ENCODE measurements at regions not wholly inside any gene's neighbourhood (a gene's known extent, or its start where the extent isn't known, plus 50 kb on each side); places are given as distances from the start of the nearest gene placed in this dataset.
"Not testable (repeated sequence)": the region's sequence is repeated elsewhere in the genome, so short reads cannot be mapped to it uniquely, and the experiment has no call there.

DNA sequence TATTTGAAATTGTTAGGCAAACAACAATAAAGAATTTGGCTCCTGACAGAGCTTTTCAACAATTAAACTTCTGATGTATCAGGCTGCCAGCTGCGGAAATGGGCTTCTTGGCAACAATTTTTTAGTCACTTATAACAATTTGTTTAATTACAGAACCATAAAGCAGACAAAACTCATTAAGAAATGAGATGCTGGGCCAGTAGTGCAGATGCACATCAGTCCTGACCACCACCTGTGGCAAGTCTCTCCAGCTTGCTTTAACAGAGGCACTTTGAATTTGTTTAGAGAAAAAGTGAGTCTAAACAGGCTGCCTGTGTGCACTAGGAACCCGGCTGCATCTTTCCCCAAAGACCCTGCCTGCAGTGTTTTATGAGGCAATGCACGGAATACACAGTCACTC, 1124.4 kb downstream of the NXPH1 start:
- DNase-seq = no peak

DNA sequence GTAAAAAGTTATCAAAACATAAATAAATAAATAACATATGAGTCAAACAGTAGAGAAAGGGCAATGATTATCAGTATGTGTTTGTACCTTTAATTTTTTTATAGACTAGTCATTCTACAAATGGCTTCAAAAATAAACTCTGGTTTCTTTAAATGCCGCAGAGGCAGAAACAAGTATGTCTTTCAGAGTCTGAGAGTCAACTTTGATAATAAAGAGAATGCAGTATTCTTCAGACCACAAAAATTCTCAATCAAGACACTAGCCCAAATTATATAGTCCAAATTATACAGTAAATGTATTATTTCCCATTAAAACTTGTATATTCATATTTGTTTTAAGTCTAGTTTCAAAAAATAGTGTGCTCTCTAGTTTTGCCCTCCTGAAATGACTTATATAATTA, 1142.3 kb downstream of the NXPH1 start:
- no peak for DNase-seq

DNA sequence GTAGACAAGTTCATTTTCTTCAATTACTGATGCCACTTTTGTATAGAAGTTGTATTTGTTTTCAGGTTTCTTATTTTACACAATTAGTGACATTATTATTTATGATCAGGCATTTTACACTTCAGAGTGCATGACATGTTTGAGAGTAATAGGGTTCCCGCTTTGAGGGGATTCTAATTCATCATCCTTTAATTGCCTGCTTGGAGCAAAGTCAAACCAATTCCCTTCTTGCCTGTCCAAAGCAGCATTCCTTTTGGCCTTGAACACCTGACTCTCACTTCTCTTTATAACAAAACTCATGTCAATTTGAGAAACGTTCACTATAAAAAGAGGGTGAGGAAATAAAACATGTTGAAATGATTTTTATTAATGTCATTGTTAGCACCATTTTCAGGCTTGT, 1149.4 kb downstream of the NXPH1 start:
- DNase-seq = no peak

DNA sequence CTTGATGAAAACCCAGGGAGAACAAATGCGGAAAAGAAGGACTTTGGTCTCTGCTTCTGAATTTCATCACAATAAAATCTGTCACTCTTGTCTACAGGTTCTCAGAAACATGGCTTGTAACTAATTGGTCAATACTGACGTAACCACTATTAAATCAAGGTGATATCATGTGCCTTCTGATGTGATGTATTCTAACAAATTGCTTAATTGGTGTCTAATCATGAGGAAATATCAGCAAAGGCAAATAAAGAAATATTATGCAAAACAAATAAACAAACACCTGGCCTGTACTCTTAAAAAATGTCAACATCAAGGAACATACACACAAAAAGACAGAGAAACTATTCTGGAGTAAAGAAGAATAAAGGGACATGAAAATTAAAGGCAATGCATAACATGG, 1165.0 kb downstream of the NXPH1 start:
- DNase-seq = no peak

- no peak for DNase-seq
Measured at GRCh38 chr7:9600974-9601373, 1167.6 kb downstream of the NXPH1 start.

DNA sequence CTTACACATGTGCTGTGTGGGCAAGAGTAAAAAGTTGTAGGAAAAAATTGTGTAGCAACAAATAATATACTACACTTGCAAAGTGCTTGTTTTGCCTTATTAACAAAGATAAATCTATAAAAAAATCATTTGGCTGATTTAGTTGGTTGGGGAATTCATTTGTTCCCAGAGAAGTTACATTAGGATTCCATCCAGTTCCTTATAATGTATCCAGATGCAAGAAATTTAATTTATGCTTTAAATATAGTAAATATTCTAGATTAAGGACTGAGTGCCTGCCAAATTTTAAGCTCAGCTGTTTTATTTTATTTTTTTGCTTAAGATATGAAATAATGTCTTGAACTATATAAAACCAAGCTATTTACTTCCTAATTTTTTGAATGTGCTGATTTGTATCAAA, 1169.9 kb downstream of the NXPH1 start:
- DNase-seq = no peak

- no peak for DNase-seq
Measured at GRCh38 chr7:9608560-9608959, 1175.2 kb downstream of the NXPH1 start.

DNA sequence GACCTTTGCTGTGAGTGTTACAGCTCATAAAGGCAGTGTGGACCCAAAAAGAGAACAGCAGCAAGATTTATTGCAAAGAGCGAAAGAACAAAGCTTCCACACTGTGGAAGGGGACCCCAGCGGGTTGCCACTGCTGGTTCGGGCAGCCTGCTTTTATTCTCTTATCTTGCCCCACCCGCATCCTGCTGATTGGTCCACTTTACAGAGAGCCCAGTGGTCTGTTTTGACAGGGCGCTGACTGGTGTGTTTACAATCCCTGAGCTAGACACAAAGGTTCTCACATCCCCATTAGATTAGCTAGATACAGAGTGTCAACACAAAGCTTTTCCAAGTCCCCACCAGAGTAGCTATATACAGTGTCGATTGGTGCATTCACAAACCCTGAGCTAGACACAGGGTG, 1187.5 kb downstream of the NXPH1 start:
- not testable (repeated sequence) for DNase-seq

DNA sequence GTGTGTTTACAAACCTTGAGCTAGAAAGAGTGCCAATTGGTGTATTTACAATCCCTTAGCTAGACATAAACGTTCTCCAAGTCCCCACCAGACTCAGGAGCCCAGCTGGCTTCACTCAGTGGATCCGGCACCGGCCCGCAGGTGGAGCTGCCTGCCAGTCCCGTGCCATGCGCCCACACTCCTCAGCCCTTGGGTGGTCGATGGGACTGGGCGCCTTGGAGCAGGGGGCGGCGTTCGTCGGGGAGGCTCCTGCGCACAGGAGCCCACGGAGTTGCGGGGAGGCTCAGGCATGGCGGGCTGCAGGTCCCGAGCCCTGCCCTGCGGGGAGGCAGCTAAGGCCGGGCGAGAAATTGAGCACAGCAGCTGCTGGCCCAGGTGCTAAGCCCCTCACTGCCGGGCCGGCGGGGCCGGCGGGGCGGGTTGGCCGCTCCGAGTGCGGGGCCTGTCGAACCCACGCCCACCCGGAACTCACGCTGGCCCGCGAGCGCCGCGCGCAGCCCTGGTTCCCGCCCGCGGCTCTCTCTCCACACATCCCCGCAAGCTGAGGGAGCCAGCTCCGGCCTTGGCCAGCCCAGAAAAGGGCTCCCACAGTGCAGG, 1188.0 kb downstream of the NXPH1 start:
- not testable (repeated sequence) for DNase-seq

GRCh38 chr7:9621927-9622326, 1188.5 kb downstream of the NXPH1 start:
- no peak for DNase-seq

GRCh38 chr7:9625953-9626352, 1192.5 kb downstream of the NXPH1 start:
- no peak for DNase-seq

DNA sequence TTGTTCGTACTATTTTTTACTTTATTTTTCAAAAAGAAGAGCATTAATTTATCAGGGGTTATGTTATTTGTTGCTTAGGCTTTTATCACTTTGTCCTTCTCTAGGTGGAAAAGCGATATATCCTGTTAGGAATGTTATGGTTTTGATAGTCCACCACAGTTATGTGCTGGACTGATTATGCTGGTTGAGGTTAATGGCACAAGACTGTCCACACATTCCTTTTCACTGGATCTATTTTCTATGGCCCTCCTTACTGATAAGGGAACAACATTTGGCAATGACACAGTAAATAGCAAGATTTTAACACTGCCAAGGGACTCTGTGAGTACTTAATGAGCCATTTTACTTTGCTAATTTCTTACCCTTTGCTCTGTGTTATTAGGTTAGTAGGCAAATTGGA, 1212.3 kb downstream of the NXPH1 start:
- no peak for DNase-seq

- DNase-seq = no peak
Measured at GRCh38 chr7:9657257-9657656, 1223.8 kb downstream of the NXPH1 start.

DNA sequence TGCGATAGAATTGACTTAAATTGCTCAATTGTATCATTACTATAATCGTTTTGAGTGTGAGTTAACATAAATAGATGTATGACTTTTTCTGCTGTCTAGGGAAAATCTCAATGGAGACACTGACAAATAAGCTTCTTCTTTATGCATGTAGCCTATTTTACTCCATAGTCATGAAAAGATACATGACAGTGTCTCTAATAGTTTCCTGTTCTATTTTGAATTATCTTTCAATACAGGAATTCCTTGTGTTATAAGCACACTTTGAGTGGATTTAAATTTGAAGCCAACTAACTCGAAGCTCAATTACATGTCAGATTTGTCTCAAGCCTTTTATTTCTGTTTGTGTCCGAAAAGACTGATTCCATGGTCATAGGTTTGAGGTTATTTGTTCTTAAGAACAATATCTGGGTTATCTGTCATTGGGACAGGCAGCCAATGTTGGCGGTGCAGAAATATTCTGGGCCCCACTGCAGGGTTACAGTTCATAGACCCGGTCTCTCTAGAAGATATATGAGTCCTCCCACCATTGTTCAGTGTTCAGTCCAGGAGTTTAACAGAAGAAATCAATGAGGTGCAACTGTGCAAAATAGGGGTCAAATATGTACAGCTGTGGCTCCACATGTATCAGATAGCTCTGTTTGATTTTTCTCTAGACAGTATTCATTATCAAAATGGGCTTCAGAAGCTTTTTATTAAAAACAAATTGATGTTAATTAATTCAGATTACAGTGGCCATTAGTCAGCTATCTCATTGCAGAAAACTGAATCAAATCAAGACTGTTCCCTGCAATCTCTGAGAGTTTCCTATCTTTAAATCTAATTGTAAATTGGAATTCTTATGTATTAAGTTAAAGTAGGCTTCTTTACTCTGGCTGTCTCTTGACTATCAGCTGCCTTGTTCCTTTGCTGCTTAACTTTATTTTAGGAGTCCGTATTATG, 1238.8 kb downstream of the NXPH1 start:
- DNase-seq = no peak

DNA sequence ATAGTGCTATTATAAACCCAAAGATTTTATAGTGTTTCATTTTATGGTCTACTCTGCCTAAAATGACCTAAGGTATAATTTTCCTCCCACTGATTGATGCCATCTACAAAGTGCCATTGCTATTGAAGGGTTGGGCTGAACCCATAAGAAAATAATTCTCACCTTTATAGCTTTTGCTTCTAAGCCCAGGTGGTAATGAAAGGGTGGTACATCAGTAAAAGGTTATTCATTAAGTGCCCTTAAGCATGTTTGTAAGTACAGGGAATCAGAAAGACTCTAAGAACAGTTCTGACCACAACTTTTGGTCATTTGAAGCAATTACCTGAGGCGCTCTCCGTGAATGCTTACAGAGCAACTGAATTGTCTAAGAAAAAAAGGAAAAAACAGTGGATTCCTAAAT, 1247.3 kb downstream of the NXPH1 start:
- DNase-seq = no peak

DNA sequence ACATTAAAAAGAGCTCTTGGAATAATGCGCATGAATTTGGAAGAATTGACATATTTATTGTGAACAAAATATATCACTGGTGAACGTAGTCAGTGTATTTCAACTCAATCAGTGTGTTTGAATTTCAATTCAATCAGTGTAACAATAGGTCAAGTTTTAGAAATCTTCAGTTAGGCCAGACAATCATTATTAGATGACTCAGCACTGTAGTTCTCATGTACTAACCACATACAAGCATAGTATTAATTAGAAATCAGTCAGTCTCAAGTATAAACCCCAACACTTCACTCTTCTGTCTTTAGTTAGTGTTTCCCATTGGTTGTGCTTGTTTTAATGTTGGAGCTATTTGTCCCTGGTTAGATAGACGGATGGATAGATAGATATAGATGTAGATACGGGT, 1247.9 kb downstream of the NXPH1 start:
- DNase-seq = no peak

GRCh38 chr7:9691286-9691685, 1257.9 kb downstream of the NXPH1 start:
- DNase-seq = no peak

GRCh38 chr7:9698375-9698774, 1265.0 kb downstream of the NXPH1 start:
- DNase-seq = no peak

DNA sequence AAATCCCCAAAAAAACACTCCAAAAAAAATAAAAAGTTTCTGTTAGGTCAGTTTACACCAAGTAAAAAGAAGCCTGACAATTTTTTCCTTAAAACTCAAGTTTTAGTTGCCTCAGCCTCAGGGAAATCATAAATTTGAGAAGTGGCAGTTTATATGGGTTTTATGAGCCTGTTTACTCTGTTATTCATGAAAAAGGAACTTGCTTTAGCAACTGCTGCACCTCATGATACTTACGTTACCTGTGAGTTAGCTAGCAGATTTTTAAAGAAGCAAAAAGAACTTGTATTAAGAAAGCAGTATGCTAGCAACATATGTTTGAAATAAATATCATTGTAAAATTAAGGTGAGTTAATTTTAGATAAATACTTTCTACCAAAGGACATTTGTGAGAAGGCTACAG, 1264.5 kb upstream of the PHF14 start:
- no peak for DNase-seq

GRCh38 chr7:9711259-9711918, 1262.3 kb upstream of the PHF14 start:
- DNase-seq = no peak

GRCh38 chr7:9718071-9718661, 1255.5 kb upstream of the PHF14 start:
- DNase-seq = no peak

- no peak for DNase-seq
Measured at GRCh38 chr7:9719303-9719702, 1254.4 kb upstream of the PHF14 start.

GRCh38 chr7:9719721-9720120, 1254.0 kb upstream of the PHF14 start:
- no peak for DNase-seq

Measured in fibroblast of upper back skin (primary cell).